H9 (cell line): ENCODE measurements at regions not wholly inside any gene's neighbourhood (a gene's known extent, or its start where the extent isn't known, plus 50 kb on each side); places are given as distances from the start of the nearest gene placed in this dataset.

Experiments
- DNase-seq: peaks from one replicate; pipeline ENCODE4 v3.0.0-alpha.2; 2017
- H2AFZ ChIP-seq: one replicate; pipeline ENCODE4 v1.6.1; 2013; ENCODE audit warnings: mild to moderate bottlenecking, low read length, control low read depth, moderate library complexity
- H2AK5ac ChIP-seq: 2 replicates; pipeline ENCODE4 v1.6.1; 2013; ENCODE audit warnings: low read length, control low read depth, mixed read lengths; ENCODE audit not compliant: insufficient read length
- H2BK120ac ChIP-seq: one replicate; pipeline ENCODE4 v1.6.1; 2013; ENCODE audit warnings: low read depth, mild to moderate bottlenecking, low read length, control low read depth, inconsistent platforms; ENCODE audit not compliant: poor library complexity, severe bottlenecking
- H2BK12ac ChIP-seq: 2 replicates; pipeline ENCODE4 v1.6.1; 2013; ENCODE audit warnings: low read length, control low read depth, mixed read lengths, low read depth; ENCODE audit not compliant: insufficient read length
- H2BK15ac ChIP-seq: 2 replicates; pipeline ENCODE4 v1.6.1; 2013; ENCODE audit warnings: low read depth, low read length, control low read depth
- H2BK20ac ChIP-seq: one replicate; pipeline ENCODE4 v1.6.1; 2013; ENCODE audit warnings: low read depth, mild to moderate bottlenecking, low read length, control low read depth, inconsistent platforms; ENCODE audit not compliant: poor library complexity, severe bottlenecking
- H2BK5ac ChIP-seq: 2 replicates; pipeline ENCODE4 v1.6.1; 2013; ENCODE audit warnings: low read length, control low read depth, mixed read lengths; ENCODE audit not compliant: insufficient read length
- H3K14ac ChIP-seq: 2 replicates; pipeline ENCODE4 v1.6.1; 2013; ENCODE audit warnings: low read length, control low read depth; ENCODE audit not compliant: insufficient read depth
- H3K18ac ChIP-seq: 2 replicates; pipeline ENCODE4 v1.6.1; 2013; ENCODE audit warnings: low read depth, mild to moderate bottlenecking, mixed read lengths, low read length, control low read depth; ENCODE audit not compliant: insufficient read length
- H3K23ac ChIP-seq: 2 replicates; pipeline ENCODE4 v1.6.1; 2013; ENCODE audit warnings: low read length, control low read depth, mixed read lengths, low read depth; ENCODE audit not compliant: insufficient read length
- H3K23me2 ChIP-seq: 2 replicates; pipeline ENCODE4 v1.6.1; 2013; ENCODE audit warnings: low read depth, mild to moderate bottlenecking, mixed read lengths, low read length, control low read depth; ENCODE audit not compliant: insufficient read length, poor library complexity, severe bottlenecking
- H3K27ac ChIP-seq: 2 replicates; pipeline ENCODE4 v1.5.1; 2013; ENCODE audit warnings: low read length, control low read depth, mixed read lengths, low read depth; ENCODE audit not compliant: insufficient read length
- H3K27me3 ChIP-seq: 2 replicates; pipeline ENCODE4 v1.6.1; 2013; ENCODE audit warnings: low read length, control low read depth, inconsistent platforms; ENCODE audit not compliant: insufficient read depth
- H3K4ac ChIP-seq: 2 replicates; pipeline ENCODE4 v1.6.1; 2013; ENCODE audit warnings: low read depth, mild to moderate bottlenecking, control low read depth, inconsistent platforms, low read length, moderate library complexity
- H3K4me1 ChIP-seq: 2 replicates; pipeline ENCODE4 v1.6.1; 2013; ENCODE audit warnings: low read length, control low read depth, inconsistent platforms; ENCODE audit not compliant: insufficient read depth
- H3K4me2 ChIP-seq: 2 replicates; pipeline ENCODE4 v1.6.1; 2013; ENCODE audit warnings: low read length, control low read depth, mixed read lengths; ENCODE audit not compliant: insufficient read length, insufficient read depth
- H3K56ac ChIP-seq: 2 replicates; pipeline ENCODE4 v1.6.1; 2013; ENCODE audit warnings: low read depth, mild to moderate bottlenecking, mixed read lengths, low read length, control low read depth; ENCODE audit not compliant: insufficient read length
- H3K79me1 ChIP-seq: 2 replicates; pipeline ENCODE4 v1.6.1; 2013; ENCODE audit warnings: low read depth, mild to moderate bottlenecking, moderate library complexity, low read length, control low read depth, inconsistent platforms; ENCODE audit not compliant: insufficient read depth, poor library complexity, severe bottlenecking
- H3K79me2 ChIP-seq: 2 replicates; pipeline ENCODE4 v1.6.1; 2013; ENCODE audit warnings: low read length, control low read depth, inconsistent platforms; ENCODE audit not compliant: insufficient read depth
- H3K9ac ChIP-seq: 2 replicates; pipeline ENCODE4 v1.6.1; 2013; ENCODE audit warnings: low read length, control low read depth, mixed read lengths; ENCODE audit not compliant: insufficient read length; ENCODE audit errors: extremely low read depth
- H3K9me3 ChIP-seq: one replicate; pipeline ENCODE4 v1.6.1; 2013; ENCODE audit warnings: low read depth, low read length, inconsistent platforms; ENCODE audit not compliant: control insufficient read depth
- H3T11ph ChIP-seq: one replicate; pipeline ENCODE4 v1.6.1; 2013; ENCODE audit warnings: mild to moderate bottlenecking, low read length, control low read depth, inconsistent platforms
- H4K20me1 ChIP-seq: one replicate; pipeline ENCODE4 v1.6.1; 2013; ENCODE audit not compliant: control insufficient read depth, insufficient read length, insufficient read depth
- H4K5ac ChIP-seq: 2 replicates; pipeline ENCODE4 v1.6.1; 2013; ENCODE audit warnings: low read depth, mild to moderate bottlenecking, mixed read lengths, low read length, control low read depth; ENCODE audit not compliant: insufficient read length
- H4K8ac ChIP-seq: replicated peaks from 2 replicates; pipeline ENCODE4 v1.6.1; 2013; ENCODE audit warnings: low read length, control low read depth, mixed read lengths, low read depth; ENCODE audit not compliant: insufficient read length
- H4K91ac ChIP-seq: 2 replicates; pipeline ENCODE4 v1.6.1; 2013; ENCODE audit warnings: low read depth, mild to moderate bottlenecking, moderate library complexity, mixed read lengths, low read length, control low read depth; ENCODE audit not compliant: insufficient read length
- H3K27ac Mint-ChIP-seq, 3 experiments: 2 replicates in 2 of 3; 3 replicates in 1 of 3; pipeline ENCODE4 v1.8.0; 2020 to 2021; ENCODE audit warnings: mixed read lengths in 3 of 3, mild to moderate bottlenecking in 1 of 3, moderate library complexity in 1 of 3
- H3K27me3 Mint-ChIP-seq: 2 replicates; pipeline ENCODE4 v1.8.0; 2021; ENCODE audit warnings: low read depth, mild to moderate bottlenecking, moderate library complexity, mixed read lengths
- H3K36me3 Mint-ChIP-seq, 3 experiments: 2 replicates in 2 of 3; 3 replicates in 1 of 3; pipeline ENCODE4 v1.8.0; 2020 to 2021; ENCODE audit warnings: low read depth in 3 of 3, mixed read lengths in 3 of 3; ENCODE audit not compliant: insufficient read depth in 1 of 3
- H3K4me1 Mint-ChIP-seq, 2 experiments: 2 replicates each; pipeline ENCODE4 v1.8.0; 2020; ENCODE audit warnings: mixed read lengths in 2 of 2
- H3K4me3 Mint-ChIP-seq, 2 experiments: 2 replicates in 1 of 2; 3 replicates in 1 of 2; pipeline ENCODE4 v1.8.0; 2020 to 2021; ENCODE audit warnings: mild to moderate bottlenecking in 2 of 2, mixed read lengths in 2 of 2, moderate library complexity in 1 of 2
- H3K9me3 Mint-ChIP-seq, 2 experiments: 2 replicates in 1 of 2; 3 replicates in 1 of 2; pipeline ENCODE4 v1.8.0; 2020; ENCODE audit warnings: mild to moderate bottlenecking in 2 of 2, mixed read lengths in 2 of 2, moderate library complexity in 1 of 2
- WGBS: extraction: QIAGEN DNeasy Blood & Tissue Kit; methylation state at CpG from one replicate; pipeline ENCODE4 v1.1.7; 2013; ENCODE audit warnings: missing lambda C conversion rate, low lambda C conversion rate, mixed read lengths; ENCODE audit not compliant: insufficient read length; ENCODE audit errors: extremely low coverage; 5-methylcytosine and 5-hydroxymethylcytosine counted together
- TF ChIP-seq, protein P1 (sequence below): fragments of 200-600 bp; sonication (generic); conservative IDR thresholded peaks from 3 replicates; pipeline ENCODE4 v1.8.0; 2021; ENCODE audit warnings: antibody characterized with exemption, mild to moderate bottlenecking

DNA sequence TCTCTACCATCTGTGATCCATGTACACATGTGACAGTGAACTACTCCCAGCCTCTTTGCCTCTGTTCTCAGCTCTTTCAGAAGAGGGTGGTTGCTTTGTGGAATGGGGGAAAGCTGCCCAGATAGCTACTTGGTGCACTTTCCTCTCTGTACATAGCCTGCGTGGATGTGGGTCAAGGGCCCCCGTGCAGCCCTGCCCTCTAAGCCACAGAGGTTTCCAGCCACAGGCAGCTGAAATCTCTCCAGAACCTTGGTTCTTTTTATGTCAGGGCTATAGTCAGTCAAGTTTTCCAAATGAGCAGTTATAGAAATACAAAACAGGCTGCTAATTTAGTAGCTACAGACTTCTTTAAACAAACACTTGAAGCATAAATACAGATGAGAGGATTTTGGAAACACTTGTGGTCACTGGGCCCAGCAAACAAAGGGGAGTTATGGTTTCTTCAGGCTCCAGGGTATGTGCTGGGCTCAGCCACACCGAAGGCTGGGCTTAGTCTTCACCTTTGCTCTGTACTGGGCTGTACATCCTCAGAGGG, 199.7 kb upstream of the ASIC2 start:
- no peak overlapping the region for H4K91ac ChIP-seq
- Mint-ChIP-seq H3K9me3 (no peaks in the 10 kb centered on the region), H3K4me1 (no peaks in the 10 kb centered on the region), H3K4me3 (no peak overlapping the region), H3K36me3 (no peaks in the 10 kb centered on the region), H3K27ac (no peak overlapping the region), H3K27me3 (peaks cover 14% of the 10 kb centered on the region)
- no peaks in the 10 kb centered on the region for H3K4me1 ChIP-seq
- H2BK20ac ChIP-seq, result no peak overlapping the region
- H3K23me2 ChIP-seq, result no peaks in the 10 kb centered on the region
- no peak overlapping the region for H3K23ac ChIP-seq
- H3K56ac ChIP-seq, result no peak overlapping the region
- no peak overlapping the region for H3K4me2 ChIP-seq
- no peak overlapping the region for H3K18ac ChIP-seq
- H2AFZ ChIP-seq, result no peak overlapping the region
- H3K4ac ChIP-seq, result no peak overlapping the region
- no peaks in the 10 kb centered on the region for H3K79me2 ChIP-seq
- peaks cover 2% of the 10 kb centered on the region; the same call in 1 of the 2 replicates for H3K27me3 ChIP-seq
- H3T11ph ChIP-seq, result no peak overlapping the region
- H4K5ac ChIP-seq, result no peak overlapping the region
- no peak overlapping the region for H3K9ac ChIP-seq
- no peak overlapping the region for H2AK5ac ChIP-seq
- no peak overlapping the region for H2BK120ac ChIP-seq
- H3K9me3 ChIP-seq, result no peaks in the 10 kb centered on the region
- WGBS, result no CpG with 5 or more reads among the region's 3 CpGs
- TF ChIP-seq, protein P1, sequence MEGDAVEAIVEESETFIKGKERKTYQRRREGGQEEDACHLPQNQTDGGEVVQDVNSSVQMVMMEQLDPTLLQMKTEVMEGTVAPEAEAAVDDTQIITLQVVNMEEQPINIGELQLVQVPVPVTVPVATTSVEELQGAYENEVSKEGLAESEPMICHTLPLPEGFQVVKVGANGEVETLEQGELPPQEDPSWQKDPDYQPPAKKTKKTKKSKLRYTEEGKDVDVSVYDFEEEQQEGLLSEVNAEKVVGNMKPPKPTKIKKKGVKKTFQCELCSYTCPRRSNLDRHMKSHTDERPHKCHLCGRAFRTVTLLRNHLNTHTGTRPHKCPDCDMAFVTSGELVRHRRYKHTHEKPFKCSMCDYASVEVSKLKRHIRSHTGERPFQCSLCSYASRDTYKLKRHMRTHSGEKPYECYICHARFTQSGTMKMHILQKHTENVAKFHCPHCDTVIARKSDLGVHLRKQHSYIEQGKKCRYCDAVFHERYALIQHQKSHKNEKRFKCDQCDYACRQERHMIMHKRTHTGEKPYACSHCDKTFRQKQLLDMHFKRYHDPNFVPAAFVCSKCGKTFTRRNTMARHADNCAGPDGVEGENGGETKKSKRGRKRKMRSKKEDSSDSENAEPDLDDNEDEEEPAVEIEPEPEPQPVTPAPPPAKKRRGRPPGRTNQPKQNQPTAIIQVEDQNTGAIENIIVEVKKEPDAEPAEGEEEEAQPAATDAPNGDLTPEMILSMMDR, result no peak
- H3K79me1 ChIP-seq, result no peaks in the 10 kb centered on the region
- no peak overlapping the region for H2BK12ac ChIP-seq
- H3K27ac ChIP-seq, result no peak overlapping the region
- no peak overlapping the region for H2BK15ac ChIP-seq
- no peaks in the 10 kb centered on the region for H4K20me1 ChIP-seq
- no peak overlapping the region for H4K8ac ChIP-seq
- no peak overlapping the region for H2BK5ac ChIP-seq
- H3K14ac ChIP-seq, result no peak overlapping the region
- no peak for DNase-seq
